GM13976 (cell line): ENCODE measurements at regions not wholly inside any gene's neighbourhood (a gene's known extent, or its start where the extent isn't known, plus 50 kb on each side); places are given as distances from the start of the nearest gene placed in this dataset.
"Not testable (repeated sequence)": the region's sequence is repeated elsewhere in the genome, so short reads cannot be mapped to it uniquely, and the experiment has no call there.

Source experiments
- DNase-seq: peaks from one replicate; pipeline ENCODE4 v3.0.0; 2012; ENCODE audit warnings: low spot score
- in situ Hi-C: fragments of 300-500 bp; cut with MboI; formaldehyde crosslinking; loops from one replicate; pipeline ENCODE4 v1.12.0; 2022; ENCODE audit warnings: low sequenced_read_pairs, mixed read lengths, inconsistent platforms; ENCODE audit not compliant: unreplicated experiment

DNA sequence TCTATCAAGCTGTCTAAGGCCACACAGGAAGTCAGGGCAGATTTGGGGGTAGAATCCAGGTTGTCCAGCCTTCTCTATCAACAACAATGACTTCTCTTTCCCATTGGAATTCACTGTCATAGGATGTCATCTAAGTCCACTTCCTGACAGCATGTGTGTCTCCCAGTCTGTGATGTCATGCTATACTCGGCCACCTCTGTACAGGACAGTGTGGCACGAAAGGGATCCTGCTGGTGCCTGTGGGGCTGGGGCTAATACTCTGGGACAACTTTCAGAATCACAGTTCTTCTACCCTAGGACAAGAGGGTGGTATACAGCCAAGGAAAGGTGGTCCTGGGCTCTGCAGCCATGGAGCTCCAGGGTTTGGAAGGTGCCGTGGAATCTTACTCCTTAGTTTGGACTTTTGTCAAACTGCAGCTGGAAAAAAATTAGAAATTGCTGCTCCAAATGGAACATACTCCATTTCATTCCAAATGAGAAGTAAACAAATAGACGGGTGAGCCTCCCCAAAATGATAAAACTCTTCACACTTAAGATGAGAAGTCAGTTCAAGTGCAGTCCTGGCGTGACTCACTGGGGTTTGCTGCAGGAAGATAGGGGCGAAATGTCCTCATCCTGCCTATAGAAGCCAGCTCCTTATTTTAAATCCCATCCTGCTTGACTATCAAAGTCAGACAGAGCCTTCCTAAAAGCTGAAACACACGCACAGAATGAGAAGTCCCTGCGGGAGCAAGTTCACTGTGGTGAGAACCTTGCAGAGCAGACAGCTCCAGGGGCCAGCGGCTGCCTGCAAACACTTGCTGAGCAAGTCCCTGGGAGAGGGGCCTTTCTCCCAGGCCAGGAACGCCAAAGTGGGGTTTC, 144.2 kb upstream of the PLGLB2 start:
- DNase-seq, in situ Hi-C loops: not testable (repeated sequence)

DNA sequence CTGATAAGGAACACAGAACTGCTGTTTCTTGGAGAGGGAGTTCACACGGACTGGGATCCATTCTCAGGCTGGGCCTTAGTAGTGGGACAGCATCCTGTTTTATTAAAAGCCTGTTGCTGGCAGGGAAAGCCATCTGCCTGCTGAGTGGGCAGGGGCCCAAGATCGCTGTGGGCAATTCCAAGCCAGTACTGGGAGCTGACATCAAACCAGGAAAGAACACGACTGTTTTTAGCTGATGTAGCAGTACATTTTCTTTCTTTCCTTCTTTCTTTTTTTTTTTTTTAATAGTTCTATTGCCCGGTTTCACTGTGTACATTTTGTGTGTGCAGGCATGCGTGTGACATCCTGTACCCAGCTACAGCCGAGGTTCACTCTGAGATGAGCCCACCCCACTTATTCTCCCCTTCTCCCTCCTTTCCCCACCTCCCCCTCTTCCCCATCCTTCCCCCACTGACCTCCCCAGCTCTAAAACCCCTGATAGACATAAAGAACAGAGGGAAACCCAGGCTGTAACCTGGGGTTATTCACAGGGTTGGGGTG, 143.5 kb upstream of the PLGLB2 start:
- DNase-seq, in situ Hi-C loops: not testable (repeated sequence)

DNA sequence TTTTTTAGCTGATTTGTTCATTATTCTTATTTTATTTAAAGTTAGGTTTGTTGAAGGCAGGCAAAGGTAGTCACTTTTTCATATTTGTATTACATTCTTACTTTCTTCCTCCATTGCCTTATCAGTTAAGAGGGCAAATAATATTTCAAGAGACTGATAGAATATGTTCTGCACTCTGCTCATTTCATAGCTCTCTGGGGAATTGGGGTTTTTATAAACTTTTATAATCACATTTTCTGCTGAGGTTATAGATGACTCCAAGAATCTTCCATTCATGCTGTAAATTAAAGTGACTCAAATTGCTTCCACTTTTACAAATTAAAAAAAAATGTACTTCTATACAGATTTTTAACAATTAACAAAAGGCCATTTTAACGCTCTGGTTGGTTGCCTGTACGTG, 142.9 kb upstream of the PLGLB2 start:
- DNase-seq, in situ Hi-C loops: not testable (repeated sequence)

DNA sequence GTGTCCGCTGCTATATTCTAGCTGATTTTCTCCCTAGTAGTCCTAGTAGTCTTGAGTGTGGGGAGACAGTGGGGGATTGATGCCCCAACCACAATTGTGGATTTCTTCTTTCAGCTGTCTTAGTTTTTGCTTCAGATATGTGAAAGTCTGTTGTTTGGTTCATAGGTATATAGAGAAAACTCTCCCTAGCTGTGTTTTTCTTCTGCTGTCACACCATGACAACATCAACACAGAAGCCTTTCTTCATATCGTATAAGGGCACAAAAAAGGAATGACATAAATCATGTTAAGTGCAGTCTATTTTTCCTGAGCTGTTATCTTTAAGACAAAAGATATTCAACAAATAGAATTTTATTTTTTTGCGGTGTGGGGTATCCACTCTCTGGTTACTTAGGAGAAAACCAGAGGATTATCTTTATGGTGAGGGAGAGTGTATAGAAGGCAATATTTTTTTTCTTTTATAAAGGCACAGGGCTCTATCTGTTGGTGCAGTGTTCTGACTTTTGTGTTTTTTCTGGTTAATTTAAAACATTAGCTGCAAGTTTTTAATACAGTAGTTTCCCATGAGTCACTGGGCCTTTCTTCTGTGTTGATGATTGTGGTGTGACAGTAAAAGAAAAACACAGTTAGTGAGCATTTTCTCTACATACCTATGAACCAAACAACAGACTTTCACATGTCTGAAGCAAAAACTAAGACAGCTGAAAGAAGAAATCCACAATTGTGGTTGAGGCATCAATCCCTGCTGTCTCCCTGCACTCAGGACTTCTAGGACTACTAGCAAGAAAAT, 139.3 kb upstream of the PLGLB2 start:
- in situ Hi-C loops = not testable (repeated sequence)

DNA sequence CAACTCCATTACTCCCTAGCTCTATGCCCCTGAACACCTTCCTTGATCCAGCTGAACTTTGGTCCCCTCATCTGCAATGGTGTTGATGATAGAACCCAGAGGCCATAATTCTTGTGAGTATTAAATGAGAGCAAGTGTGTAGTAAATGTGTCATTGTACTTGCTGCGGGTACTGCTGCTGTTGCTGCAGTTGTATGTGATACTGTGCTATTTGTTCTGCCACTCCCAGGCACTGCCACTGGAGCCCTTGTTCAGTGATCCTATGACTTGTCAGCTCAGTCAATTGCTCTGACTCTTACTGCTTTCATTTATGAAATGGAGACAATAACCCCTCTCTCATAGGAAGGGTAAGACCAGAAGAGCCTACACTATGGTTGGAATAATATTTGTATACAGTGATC, 136.9 kb upstream of the PLGLB2 start:
- DNase-seq, in situ Hi-C loops: not testable (repeated sequence)

More for the DNA sequence above, 139.3 kb upstream of the PLGLB2 start:
- DNase-seq = not testable (repeated sequence)

GRCh38 chr2:87611416-87611815, 136.5 kb upstream of the PLGLB2 start:
- in situ Hi-C loops, DNase-seq: not testable (repeated sequence)

- in situ Hi-C loops, DNase-seq: not testable (repeated sequence)
These were observed 135.9 kb upstream of the PLGLB2 start for GRCh38 chr2:87611956-87612355.

DNA sequence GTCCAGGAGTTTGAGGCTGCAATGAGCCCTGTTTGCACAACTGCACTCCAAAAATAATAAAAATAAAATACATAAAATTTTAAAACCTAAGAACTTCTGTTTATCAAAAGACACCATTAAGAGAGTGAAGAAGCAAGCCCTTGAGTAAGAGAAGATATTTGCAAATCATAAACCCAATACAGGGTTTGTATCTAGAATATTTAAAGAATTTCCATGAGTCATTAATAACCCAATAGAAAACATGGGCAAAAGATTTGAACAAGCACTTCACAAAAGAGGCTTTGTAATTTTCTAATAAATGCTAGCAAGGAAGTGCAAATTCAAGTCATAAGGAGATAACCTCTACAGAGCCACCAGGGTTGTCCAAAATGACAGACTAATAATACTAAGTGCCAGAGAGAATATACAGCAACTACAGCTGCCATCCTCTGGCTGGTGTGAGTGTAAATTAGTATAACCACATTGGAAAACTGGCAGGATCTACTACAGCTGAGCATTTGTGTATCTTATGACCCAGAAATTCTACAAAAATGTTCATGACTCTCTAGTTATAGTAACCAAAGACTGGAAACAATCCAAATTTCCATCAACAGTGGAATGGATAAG, 133.0 kb upstream of the PLGLB2 start:
- in situ Hi-C loops, DNase-seq: not testable (repeated sequence)

DNA sequence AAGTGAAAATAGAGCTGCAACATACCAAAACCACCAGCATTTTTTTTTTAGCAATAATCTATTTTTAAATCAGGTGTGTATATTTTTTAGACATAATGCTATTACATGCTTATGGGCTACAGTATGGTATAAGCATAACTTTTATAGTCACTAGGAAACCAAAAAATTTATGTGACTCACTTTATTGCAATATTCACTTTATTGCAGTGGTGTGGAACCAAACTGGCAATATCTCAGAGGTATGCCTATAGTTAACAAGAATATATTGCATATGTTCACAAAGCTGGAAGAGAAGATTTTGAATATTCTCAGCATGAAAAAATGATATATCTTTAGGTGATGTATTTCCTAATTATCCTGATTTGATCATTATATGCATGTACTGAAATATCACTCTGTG, 128.8 kb upstream of the PLGLB2 start:
- DNase-seq, in situ Hi-C loops: not testable (repeated sequence)

GRCh38 chr2:87621139-87621538, 126.7 kb upstream of the PLGLB2 start:
- DNase-seq, in situ Hi-C loops: not testable (repeated sequence)

DNA sequence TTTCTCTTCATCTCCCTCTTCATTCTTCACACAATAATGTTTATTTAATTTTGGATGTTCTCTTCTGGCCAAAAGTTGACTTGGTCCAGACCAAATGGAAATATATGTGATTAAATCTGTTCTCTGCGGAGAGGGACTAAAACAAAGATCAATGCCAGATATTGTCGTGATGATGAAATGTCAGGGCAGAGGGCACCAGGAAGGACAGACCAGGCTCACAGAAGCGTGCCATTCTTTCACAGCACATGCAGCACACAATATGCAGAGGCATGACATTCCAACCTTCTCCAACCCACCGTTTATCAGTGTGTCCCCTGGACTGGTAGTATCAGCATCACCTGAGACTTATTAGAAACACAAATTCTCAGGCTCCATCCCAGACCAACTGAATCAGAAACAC, 125.2 kb upstream of the PLGLB2 start:
- in situ Hi-C loops, DNase-seq: not testable (repeated sequence)

- in situ Hi-C loops, DNase-seq: not testable (repeated sequence)
These were observed 118.1 kb upstream of the PLGLB2 start for GRCh38 chr2:87629491-87630458.

DNA sequence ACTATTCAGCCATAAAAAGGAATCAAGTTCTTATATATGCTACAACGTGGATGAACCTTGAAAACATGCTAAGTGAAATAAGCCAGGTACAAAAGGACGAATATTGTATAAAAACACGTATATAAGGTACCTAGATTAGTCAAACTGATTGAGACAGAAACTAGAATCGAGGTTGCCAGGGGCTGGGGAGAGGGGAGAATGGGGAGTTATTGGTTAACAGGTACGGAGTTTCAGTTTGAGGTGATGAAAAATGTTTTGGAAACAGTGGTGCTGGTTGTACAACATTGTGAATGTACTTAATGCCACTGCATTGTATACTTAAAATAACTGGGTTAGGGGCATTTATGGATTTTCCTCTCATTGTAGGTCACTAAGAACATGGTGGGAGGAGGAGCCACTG, 117.0 kb upstream of the PLGLB2 start:
- DNase-seq, in situ Hi-C loops: not testable (repeated sequence)

- DNase-seq, in situ Hi-C loops: not testable (repeated sequence)
These were observed 116.5 kb upstream of the PLGLB2 start for GRCh38 chr2:87631402-87631801.

DNA sequence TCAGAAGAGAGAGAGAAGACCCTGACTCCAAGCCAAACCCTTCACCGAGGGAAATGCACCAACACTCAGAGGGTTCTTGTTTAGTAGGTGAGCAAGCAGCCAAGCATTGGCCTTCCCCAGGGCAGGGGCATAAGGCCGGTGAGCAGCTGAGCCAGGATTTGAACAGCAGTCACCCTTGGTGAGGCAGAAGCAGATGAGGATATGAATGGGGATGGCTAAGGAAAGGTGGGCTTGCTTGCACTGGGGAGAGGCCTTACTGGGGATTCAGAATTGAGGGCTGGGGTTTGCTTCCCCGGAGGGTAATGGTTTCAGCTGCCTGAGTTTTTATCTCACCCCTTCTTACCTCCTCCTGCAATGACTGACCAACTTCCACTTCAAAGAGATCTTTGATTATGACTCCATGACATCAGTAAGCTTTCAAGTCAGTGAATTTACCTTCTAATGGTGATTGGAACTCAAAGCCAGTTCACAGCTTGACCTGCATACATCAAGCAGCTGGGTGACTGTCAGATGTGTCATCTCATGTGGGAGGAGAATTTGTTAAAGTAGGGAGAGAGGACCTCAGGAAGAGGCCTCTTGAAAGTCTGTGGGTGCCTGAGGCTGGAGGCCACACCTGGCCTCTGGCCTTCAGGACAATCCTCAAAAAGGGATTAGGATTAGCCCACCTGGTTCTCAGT, 114.5 kb upstream of the PLGLB2 start:
- in situ Hi-C loops, DNase-seq: not testable (repeated sequence)

DNA sequence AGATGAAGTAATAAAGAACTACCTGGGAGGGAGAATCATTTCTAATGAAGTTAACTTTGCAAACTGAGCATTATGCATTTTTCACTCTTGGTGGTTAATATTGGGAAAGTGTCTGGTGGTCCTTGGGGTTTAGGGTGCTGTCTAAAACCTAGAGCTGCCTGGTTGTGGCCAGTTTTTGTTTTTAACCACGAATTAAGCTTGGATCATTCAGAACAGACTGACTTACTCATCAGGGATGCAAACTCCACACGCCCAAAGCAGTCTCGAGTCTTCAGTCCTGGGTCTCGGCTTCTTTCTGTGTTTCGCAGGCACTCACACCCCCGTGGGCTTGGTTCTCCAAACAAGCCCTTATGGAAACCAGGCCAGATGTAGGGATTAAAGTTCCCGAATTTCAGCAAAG, 113.8 kb upstream of the PLGLB2 start:
- DNase-seq, in situ Hi-C loops: not testable (repeated sequence)
